ENCODE measurements at regions not wholly inside any gene's neighbourhood (a gene's known extent, or its start where the extent isn't known, plus 50 kb on each side); places are given as distances from the start of the nearest gene placed in this dataset. TPM values are rescaled to one million over a fixed set of nuclear protein-coding genes. Genes with fewer than 3 reads are reported as not detected.
"Not testable (repeated sequence)": the region's sequence is repeated elsewhere in the genome, so short reads cannot be mapped to it uniquely, and the experiment has no call there.

- not testable (repeated sequence) for DNase-seq (ENCODE audit: low read depth in 2 of 3, low spot score in 2 of 3)
These were observed 172.4 kb downstream of the PHF2 start for GRCh38 chr9:93748827-93749226.

GRCh38 chr9:93731963-93732362 lies 155.6 kb downstream of the PHF2 start:
- no peak for DNase-seq (ENCODE audit: low read depth in 2 of 3, low spot score in 2 of 3)

- no peak for DNase-seq (ENCODE audit: low read depth in 2 of 3, low spot score in 2 of 3)
These were observed 154.3 kb downstream of the PHF2 start for GRCh38 chr9:93730648-93731047.

- no peak for DNase-seq (ENCODE audit: low read depth in 2 of 3, low spot score in 2 of 3)
These were observed 153.8 kb downstream of the PHF2 start for GRCh38 chr9:93730217-93730616.

Small RNAs in the stretch of these regions (small RNA-seq; reads per million reads assigned to genes)
- not detected for gene MIR4291

All from hematopoietic multipotent progenitor cell (in vitro differentiated cells).